HEK293 (cell line): ENCODE measurements at regions not wholly inside any gene's neighbourhood (a gene's known extent, or its start where the extent isn't known, plus 50 kb on each side); places are given as distances from the start of the nearest gene placed in this dataset.

Source experiments
- GFI1B ChIP-seq: fragments of 450-650 bp; formaldehyde crosslinking; IDR thresholded peaks from 2 replicates; pipeline ENCODE4 v1.5.1; 2016; ENCODE audit warnings: missing biosample characterization, missing genetic modification characterization
- GLI2 ChIP-seq: fragments of 450-650 bp; formaldehyde crosslinking; IDR thresholded peaks from 2 replicates; pipeline ENCODE4; 2017; ENCODE audit warnings: missing biosample characterization, missing genetic modification characterization, low read depth, borderline replicate concordance
- GLIS2 ChIP-seq: fragments of 450-650 bp; formaldehyde crosslinking; IDR thresholded peaks from 2 replicates; pipeline ENCODE4 v1.5.1; 2016; ENCODE audit warnings: missing biosample characterization, missing genetic modification characterization
- ZNF24 ChIP-seq: fragments of 450-650 bp; formaldehyde crosslinking; IDR thresholded peaks from 2 replicates; pipeline ENCODE4 v1.5.1; 2016; ENCODE audit warnings: missing biosample characterization, missing genetic modification characterization
- TF ChIP-seq, protein P1 (sequence below): fragments of 450-650 bp; formaldehyde crosslinking; IDR thresholded peaks from 2 replicates; pipeline ENCODE4 v1.5.1; 2016; ENCODE audit warnings: missing biosample characterization, missing genetic modification characterization
- TF ChIP-seq, protein P2 (sequence below): fragments of 450-650 bp; formaldehyde crosslinking; IDR thresholded peaks from 2 replicates; pipeline ENCODE4 v1.5.1; 2016; ENCODE audit warnings: missing biosample characterization, missing genetic modification characterization, low read depth
- TF ChIP-seq, protein P3 (sequence below): fragments of 450-650 bp; formaldehyde crosslinking; IDR thresholded peaks from 2 replicates; pipeline ENCODE4 v1.5.1; 2016; ENCODE audit warnings: missing biosample characterization, missing genetic modification characterization
- TF ChIP-seq, protein P4 (sequence below): fragments of 450-650 bp; formaldehyde crosslinking; IDR thresholded peaks from 2 replicates; pipeline ENCODE4 v1.5.1; 2016; ENCODE audit warnings: missing biosample characterization, missing genetic modification characterization, borderline replicate concordance
- TF ChIP-seq, protein P5 (sequence below): fragments of 450-650 bp; formaldehyde crosslinking; IDR thresholded peaks from 2 replicates; pipeline ENCODE4 v1.5.1; 2016; ENCODE audit warnings: missing biosample characterization, missing genetic modification characterization
- TF ChIP-seq, protein P6 (sequence below): fragments of 450-650 bp; formaldehyde crosslinking; IDR thresholded peaks from 2 replicates; pipeline ENCODE4 v1.5.1; 2016; ENCODE audit warnings: missing biosample characterization, missing genetic modification characterization

DNA sequence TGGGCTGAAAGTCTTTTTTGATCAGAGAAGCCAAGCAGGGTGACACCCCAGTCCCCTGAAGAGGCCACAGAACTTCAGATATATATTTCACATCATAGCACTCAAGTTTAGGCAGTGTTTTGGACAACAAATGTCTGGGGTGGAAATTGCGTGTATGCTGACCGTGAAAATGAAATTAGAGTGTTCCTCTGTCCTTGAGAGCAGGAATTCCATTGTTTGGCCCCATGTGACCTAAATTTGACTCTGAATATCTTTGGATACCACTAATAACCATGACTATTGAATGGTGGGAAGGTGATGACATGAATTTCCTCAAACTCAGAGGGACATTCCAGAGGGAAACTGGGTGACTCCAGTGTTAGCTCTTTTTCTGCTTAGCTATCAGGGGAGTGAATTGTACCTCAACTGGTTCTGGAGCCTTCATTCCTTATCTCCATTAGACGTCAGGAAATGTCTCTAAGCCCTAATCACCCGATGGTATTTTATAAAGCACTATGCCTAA is 263.5 kb upstream of the RASGRP1 start:
- TF ChIP-seq, protein P1, sequence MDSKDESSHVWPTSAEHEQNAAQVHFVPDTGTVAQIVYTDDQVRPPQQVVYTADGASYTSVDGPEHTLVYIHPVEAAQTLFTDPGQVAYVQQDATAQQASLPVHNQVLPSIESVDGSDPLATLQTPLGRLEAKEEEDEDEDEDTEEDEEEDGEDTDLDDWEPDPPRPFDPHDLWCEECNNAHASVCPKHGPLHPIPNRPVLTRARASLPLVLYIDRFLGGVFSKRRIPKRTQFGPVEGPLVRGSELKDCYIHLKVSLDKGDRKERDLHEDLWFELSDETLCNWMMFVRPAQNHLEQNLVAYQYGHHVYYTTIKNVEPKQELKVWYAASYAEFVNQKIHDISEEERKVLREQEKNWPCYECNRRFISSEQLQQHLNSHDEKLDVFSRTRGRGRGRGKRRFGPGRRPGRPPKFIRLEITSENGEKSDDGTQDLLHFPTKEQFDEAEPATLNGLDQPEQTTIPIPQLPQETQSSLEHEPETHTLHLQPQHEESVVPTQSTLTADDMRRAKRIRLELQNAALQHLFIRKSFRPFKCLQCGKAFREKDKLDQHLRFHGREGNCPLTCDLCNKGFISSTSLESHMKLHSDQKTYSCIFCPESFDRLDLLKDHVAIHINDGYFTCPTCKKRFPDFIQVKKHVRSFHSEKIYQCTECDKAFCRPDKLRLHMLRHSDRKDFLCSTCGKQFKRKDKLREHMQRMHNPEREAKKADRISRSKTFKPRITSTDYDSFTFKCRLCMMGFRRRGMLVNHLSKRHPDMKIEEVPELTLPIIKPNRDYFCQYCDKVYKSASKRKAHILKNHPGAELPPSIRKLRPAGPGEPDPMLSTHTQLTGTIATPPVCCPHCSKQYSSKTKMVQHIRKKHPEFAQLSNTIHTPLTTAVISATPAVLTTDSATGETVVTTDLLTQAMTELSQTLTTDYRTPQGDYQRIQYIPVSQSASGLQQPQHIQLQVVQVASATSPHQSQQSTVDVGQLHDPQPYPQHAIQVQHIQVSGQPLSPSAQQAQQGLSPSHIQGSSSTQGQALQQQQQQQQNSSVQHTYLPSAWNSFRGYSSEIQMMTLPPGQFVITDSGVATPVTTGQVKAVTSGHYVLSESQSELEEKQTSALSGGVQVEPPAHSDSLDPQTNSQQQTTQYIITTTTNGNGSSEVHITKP = no peak
- TF ChIP-seq, protein P2, sequence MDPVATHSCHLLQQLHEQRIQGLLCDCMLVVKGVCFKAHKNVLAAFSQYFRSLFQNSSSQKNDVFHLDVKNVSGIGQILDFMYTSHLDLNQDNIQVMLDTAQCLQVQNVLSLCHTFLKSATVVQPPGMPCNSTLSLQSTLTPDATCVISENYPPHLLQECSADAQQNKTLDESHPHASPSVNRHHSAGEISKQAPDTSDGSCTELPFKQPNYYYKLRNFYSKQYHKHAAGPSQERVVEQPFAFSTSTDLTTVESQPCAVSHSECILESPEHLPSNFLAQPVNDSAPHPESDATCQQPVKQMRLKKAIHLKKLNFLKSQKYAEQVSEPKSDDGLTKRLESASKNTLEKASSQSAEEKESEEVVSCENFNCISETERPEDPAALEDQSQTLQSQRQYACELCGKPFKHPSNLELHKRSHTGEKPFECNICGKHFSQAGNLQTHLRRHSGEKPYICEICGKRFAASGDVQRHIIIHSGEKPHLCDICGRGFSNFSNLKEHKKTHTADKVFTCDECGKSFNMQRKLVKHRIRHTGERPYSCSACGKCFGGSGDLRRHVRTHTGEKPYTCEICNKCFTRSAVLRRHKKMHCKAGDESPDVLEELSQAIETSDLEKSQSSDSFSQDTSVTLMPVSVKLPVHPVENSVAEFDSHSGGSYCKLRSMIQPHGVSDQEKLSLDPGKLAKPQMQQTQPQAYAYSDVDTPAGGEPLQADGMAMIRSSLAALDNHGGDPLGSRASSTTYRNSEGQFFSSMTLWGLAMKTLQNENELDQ (tag by site-specific recombination) = no peak
- TF ChIP-seq GFI1B = no peak
- no peak for TF ChIP-seq GLIS2 (tag by site-specific recombination)
- no peak for TF ChIP-seq ZNF24 (tag by site-specific recombination)
- TF ChIP-seq, protein P3, sequence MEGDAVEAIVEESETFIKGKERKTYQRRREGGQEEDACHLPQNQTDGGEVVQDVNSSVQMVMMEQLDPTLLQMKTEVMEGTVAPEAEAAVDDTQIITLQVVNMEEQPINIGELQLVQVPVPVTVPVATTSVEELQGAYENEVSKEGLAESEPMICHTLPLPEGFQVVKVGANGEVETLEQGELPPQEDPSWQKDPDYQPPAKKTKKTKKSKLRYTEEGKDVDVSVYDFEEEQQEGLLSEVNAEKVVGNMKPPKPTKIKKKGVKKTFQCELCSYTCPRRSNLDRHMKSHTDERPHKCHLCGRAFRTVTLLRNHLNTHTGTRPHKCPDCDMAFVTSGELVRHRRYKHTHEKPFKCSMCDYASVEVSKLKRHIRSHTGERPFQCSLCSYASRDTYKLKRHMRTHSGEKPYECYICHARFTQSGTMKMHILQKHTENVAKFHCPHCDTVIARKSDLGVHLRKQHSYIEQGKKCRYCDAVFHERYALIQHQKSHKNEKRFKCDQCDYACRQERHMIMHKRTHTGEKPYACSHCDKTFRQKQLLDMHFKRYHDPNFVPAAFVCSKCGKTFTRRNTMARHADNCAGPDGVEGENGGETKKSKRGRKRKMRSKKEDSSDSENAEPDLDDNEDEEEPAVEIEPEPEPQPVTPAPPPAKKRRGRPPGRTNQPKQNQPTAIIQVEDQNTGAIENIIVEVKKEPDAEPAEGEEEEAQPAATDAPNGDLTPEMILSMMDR (tag by site-specific recombination) = no peak
- TF ChIP-seq, protein P4, sequence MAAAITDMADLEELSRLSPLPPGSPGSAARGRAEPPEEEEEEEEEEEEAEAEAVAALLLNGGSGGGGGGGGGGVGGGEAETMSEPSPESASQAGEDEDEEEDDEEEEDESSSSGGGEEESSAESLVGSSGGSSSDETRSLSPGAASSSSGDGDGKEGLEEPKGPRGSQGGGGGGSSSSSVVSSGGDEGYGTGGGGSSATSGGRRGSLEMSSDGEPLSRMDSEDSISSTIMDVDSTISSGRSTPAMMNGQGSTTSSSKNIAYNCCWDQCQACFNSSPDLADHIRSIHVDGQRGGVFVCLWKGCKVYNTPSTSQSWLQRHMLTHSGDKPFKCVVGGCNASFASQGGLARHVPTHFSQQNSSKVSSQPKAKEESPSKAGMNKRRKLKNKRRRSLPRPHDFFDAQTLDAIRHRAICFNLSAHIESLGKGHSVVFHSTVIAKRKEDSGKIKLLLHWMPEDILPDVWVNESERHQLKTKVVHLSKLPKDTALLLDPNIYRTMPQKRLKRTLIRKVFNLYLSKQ (tag by site-specific recombination) = no peak
- TF ChIP-seq, protein P5, sequence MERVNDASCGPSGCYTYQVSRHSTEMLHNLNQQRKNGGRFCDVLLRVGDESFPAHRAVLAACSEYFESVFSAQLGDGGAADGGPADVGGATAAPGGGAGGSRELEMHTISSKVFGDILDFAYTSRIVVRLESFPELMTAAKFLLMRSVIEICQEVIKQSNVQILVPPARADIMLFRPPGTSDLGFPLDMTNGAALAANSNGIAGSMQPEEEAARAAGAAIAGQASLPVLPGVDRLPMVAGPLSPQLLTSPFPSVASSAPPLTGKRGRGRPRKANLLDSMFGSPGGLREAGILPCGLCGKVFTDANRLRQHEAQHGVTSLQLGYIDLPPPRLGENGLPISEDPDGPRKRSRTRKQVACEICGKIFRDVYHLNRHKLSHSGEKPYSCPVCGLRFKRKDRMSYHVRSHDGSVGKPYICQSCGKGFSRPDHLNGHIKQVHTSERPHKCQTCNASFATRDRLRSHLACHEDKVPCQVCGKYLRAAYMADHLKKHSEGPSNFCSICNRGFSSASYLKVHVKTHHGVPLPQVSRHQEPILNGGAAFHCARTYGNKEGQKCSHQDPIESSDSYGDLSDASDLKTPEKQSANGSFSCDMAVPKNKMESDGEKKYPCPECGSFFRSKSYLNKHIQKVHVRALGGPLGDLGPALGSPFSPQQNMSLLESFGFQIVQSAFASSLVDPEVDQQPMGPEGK (tag by site-specific recombination) = no peak
- TF ChIP-seq GLI2 = no peak
- TF ChIP-seq, protein P6, sequence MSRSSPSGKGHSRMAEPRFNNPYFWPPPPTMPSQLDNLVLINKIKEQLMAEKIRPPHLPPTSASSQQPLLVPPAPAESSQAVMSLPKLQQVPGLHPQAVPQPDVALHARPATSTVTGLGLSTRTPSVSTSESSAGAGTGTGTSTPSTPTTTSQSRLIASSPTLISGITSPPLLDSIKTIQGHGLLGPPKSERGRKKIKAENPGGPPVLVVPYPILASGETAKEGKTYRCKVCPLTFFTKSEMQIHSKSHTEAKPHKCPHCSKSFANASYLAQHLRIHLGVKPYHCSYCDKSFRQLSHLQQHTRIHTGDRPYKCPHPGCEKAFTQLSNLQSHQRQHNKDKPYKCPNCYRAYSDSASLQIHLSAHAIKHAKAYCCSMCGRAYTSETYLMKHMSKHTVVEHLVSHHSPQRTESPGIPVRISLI = no peak
